Ovary (tissue), 7 donors: ENCODE measurements at regions not wholly inside any gene's neighbourhood (a gene's known extent, or its start where the extent isn't known, plus 50 kb on each side); places are given as distances from the start of the nearest gene placed in this dataset.

Source experiments
- DNase-seq, 5 donors: peaks; one replicate each; pipeline ENCODE4 v3.0.0-alpha.2; 2019 to 2020
- H3K27ac ChIP-seq, 2 donors: fragments of 200-600 bp; one replicate each; pipeline versions ENCODE4 v1.5.1 to v1.8.0; 2019 to 2022
- H3K27me3 ChIP-seq: fragments of 200-600 bp; one replicate; pipeline ENCODE4 v1.8.0; 2022
- H3K36me3 ChIP-seq: fragments of 200-600 bp; sonication (generic); one replicate; pipeline ENCODE4 v1.5.1; 2019
- H3K4me1 ChIP-seq: one replicate; pipeline ENCODE4 v1.8.1; 2013; ENCODE audit warnings: mild to moderate bottlenecking, moderate library complexity; ENCODE audit not compliant: insufficient read depth
- H3K4me3 ChIP-seq: fragments of 200-600 bp; sonication (generic); one replicate; pipeline ENCODE4 v1.5.1; 2017
- H3K9me3 ChIP-seq, 2 donors: fragments of 200-600 bp in 1 of 2; sonication (generic) in 1 of 2; one replicate each; pipeline versions ENCODE4 v1.5.1 to v1.8.1; 2013 to 2019; ENCODE audit warnings: mild to moderate bottlenecking in 1 of 2, moderate library complexity in 1 of 2
- EP300 ChIP-seq: sonication (generic); formaldehyde crosslinking; IDR thresholded peaks from one replicate; pipeline ENCODE4 v1.6.1; 2017; ENCODE audit warnings: antibody characterized with exemption
- POLR2A ChIP-seq: fragments of 450-650 bp; IDR thresholded peaks from one replicate; pipeline ENCODE4 v1.6.1; 2017; ENCODE audit warnings: antibody characterized with exemption, mild to moderate bottlenecking, moderate library complexity
- WGBS, 3 donors: extraction: QIAGEN DNeasy Blood & Tissue Kit in 1 of 3; methylation state at CpG; one replicate each; pipeline versions ENCODE4 v1.1.5 to v1.1.7; 2013 to 2017; 5-methylcytosine and 5-hydroxymethylcytosine counted together
- intact Hi-C, 4 donors: fragments of 100-400 bp; cut with DNase I; formaldehyde crosslinking; loops; one replicate each; pipeline versions ENCODE4 v1.11.0 to v1.15.1; 2022 to 2023
- TF ChIP-seq, protein P1 (sequence below), 3 donors: fragments of 450-650 bp in 2 of 3; fragments of 200-600 bp in 1 of 3; IDR thresholded peaks; one replicate each; pipeline versions ENCODE4 v1.5.1 to v1.8.0; 2016 to 2022; ENCODE audit warnings: antibody characterized with exemption in 3 of 3, mild to moderate bottlenecking in 1 of 3
- donor health status: DM: no; HTN: no; CAD: no; lungs with moderate emphysema.
- donor health status: DM: no; HTN: no; CAD: no.
- donor health status: Bipolar disorder and iron deficiency.
- donor health status: DM: no; HTN: no; CAD: no.
- donor health status: DM: yes; HTN: yes; CAD: no.

DNA sequence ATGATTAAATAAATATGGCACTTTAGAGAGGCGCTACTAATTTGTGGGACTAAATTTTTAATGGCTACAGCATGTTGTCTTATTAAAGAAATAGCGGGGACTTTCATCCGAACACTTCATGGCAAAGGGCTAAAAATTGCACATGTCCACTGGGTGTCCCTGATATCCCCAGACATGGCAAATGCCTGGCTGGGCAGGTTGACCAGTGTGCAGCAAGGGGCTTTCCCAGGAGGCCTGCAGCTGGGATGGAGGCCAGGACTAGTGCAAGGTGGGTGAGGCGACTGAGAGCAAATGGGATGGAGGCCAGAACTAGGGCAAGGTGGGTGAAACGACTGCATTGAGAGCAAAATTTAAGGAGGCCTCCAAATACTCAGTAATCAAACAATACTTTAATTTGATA, 167.4 kb upstream of the SMAD3 start:
- Histone ChIP-seq H3K36me3 (no peaks in the 10 kb centered on the region), H3K4me1 (no peaks in the 10 kb centered on the region), H3K27me3 (no peaks in the 10 kb centered on the region), H3K27ac (no peak overlapping the region), H3K9me3 (no peaks in the 10 kb centered on the region), H3K4me3 (no peak overlapping the region)
- no peak for DNase-seq
- 84 to 87% (median 87%) methylated on average over 5 of the region's 5 CpGs for WGBS, 3 donors
- no peak for TF ChIP-seq EP300
- no peak for TF ChIP-seq POLR2A
- TF ChIP-seq, protein P1, sequence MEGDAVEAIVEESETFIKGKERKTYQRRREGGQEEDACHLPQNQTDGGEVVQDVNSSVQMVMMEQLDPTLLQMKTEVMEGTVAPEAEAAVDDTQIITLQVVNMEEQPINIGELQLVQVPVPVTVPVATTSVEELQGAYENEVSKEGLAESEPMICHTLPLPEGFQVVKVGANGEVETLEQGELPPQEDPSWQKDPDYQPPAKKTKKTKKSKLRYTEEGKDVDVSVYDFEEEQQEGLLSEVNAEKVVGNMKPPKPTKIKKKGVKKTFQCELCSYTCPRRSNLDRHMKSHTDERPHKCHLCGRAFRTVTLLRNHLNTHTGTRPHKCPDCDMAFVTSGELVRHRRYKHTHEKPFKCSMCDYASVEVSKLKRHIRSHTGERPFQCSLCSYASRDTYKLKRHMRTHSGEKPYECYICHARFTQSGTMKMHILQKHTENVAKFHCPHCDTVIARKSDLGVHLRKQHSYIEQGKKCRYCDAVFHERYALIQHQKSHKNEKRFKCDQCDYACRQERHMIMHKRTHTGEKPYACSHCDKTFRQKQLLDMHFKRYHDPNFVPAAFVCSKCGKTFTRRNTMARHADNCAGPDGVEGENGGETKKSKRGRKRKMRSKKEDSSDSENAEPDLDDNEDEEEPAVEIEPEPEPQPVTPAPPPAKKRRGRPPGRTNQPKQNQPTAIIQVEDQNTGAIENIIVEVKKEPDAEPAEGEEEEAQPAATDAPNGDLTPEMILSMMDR (IDR thresholded peaks at IDR 0.05) = no peak
- intact Hi-C loops = no loop called here

DNA sequence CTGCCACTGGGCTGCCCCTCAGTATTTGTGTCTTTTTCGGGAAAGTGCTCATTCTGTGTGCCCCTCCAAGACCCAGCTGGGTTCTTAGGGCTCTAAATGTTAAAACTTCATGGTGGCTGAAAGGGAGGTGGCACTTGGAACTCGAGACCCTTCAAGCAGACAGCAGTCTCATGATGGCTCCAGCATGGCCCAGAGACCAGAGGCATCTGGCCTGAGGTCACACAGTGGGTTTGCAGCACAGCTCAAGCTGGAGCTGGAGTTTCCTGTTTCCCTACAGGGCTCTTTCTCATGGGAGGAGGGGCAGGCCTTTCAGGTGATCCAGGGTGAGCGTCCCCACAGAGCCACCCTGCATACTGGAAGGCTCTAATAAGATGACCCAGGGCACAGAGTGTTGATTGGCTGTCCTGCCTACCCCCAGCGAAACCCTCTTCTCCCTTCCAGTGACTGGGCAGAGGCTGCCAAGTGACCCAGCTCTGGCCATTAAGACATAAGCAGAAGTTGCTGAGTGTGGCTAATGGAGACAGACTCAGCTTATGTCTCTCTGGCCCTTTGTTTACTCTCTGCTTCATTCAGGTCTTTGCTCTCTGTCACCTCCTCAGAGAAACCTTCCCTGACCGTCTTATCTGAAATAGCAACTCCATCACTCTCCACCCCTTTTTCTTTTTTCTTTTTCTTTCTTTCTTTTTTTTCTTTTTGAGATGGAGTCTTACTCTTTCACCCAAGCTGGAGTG, 166.6 kb upstream of the SMAD3 start:
- intact Hi-C loops = no loop called here
- H3K9me3 ChIP-seq = no peaks in the 10 kb centered on the region
- 93 to 94% (median 94%) methylated on average over 5 of the region's 5 CpGs for WGBS, 3 donors
- H3K27me3 ChIP-seq = no peaks in the 10 kb centered on the region
- no peak overlapping the region for H3K27ac ChIP-seq
- no peaks in the 10 kb centered on the region for H3K4me1 ChIP-seq
- TF ChIP-seq, protein P1 (IDR thresholded peaks at IDR 0.05) = no peak
- TF ChIP-seq EP300 (no peak), POLR2A (no peak)
- H3K36me3 ChIP-seq = no peaks in the 10 kb centered on the region
- H3K4me3 ChIP-seq = no peak overlapping the region
- DNase-seq = no peak

DNA sequence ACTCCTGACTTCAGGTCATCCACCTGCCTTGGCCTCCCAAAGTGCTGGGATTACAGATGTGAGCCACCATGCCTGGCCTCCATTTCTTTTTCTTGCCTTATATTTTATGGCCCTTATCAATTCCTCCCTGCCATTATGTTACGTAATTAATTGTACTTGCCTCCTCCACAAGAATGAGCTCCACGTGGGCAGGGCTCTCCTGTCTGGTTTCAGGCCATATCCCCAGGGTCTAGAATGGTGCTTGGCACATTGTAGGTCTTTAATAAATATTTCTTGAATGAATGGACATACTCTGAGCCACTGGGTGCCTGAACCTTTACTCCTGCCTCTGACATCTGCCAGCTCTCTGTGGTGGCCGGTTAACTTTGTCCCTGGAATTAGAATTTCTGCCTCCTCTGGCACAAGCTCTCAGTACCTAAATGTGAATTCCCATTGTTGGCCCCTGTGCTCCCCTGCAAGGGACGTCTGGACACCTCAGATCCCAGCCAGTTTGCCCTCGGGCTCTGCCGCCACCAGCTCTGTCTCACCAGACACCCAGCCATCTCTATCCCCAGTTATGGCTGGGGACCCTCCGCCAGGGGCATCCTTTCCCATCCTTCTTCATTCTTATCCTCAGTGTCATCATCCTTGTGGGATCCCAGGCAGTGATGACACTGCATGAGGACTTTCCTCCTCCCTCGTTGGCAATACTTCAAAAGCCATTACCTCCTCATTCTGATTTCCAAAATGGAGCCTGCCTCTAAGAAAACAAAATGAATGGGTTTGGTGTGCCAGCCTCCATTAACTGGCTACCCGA, 165.6 kb upstream of the SMAD3 start:
- Histone ChIP-seq H3K4me1 (no peaks in the 10 kb centered on the region), H3K27me3 (no peaks in the 10 kb centered on the region), H3K9me3 (no peaks in the 10 kb centered on the region), H3K4me3 (no peak overlapping the region), H3K27ac (no peak overlapping the region), H3K36me3 (no peaks in the 10 kb centered on the region)
- intact Hi-C loops = no loop called here
- TF ChIP-seq POLR2A = no peak
- DNase-seq = no peak
- WGBS, 3 donors = 92 to 96% (median 94%) methylated on average over 9 of the region's 9 CpGs

DNA sequence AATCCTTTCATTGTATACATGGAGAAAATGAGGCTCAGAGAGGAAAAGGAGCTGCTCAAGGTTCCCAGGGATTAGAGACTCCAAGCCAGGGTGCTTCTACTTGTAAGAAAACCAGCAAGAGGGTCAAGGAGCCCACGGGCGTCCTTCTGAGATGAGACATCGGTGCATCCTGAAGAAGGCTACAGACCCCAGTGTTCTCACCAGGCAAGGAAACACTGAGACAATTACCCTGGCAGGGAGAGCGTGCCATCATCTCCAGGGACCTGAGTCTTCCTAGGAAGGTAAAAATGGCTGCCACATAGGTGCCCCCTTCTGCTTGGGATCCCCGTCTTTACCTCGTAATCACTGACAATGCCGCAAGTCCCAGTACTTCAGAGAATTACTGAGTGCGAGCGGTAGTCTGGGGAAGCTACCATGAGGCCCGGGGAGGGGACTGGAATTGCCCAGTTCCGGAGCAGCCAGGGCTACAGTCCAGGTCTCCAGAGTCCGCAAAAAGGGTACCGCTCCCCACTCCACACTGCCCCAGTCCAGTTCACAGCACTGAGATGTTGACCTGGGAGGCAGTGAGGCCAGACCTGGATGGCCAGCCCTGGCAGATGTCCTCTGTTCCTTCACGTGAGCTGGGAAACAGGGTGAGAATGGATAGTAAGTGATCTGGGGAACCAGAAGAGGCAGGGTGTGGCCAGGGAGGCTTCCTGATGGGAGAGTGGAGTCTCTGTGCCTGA, 164.7 kb upstream of the SMAD3 start:
- H3K36me3 ChIP-seq = no peaks in the 10 kb centered on the region
- intact Hi-C loops = no loop called here
- DNase-seq = no peak
- no peak overlapping the region for H3K4me3 ChIP-seq
- no peak overlapping the region for H3K27ac ChIP-seq
- H3K4me1 ChIP-seq = no peaks in the 10 kb centered on the region
- TF ChIP-seq POLR2A (no peak), EP300 (no peak)
- 86 to 91% (median 91%) methylated on average over 14 of the region's 14 CpGs for WGBS, 3 donors
- H3K27me3 ChIP-seq = no peaks in the 10 kb centered on the region
- no peaks in the 10 kb centered on the region for H3K9me3 ChIP-seq

DNA sequence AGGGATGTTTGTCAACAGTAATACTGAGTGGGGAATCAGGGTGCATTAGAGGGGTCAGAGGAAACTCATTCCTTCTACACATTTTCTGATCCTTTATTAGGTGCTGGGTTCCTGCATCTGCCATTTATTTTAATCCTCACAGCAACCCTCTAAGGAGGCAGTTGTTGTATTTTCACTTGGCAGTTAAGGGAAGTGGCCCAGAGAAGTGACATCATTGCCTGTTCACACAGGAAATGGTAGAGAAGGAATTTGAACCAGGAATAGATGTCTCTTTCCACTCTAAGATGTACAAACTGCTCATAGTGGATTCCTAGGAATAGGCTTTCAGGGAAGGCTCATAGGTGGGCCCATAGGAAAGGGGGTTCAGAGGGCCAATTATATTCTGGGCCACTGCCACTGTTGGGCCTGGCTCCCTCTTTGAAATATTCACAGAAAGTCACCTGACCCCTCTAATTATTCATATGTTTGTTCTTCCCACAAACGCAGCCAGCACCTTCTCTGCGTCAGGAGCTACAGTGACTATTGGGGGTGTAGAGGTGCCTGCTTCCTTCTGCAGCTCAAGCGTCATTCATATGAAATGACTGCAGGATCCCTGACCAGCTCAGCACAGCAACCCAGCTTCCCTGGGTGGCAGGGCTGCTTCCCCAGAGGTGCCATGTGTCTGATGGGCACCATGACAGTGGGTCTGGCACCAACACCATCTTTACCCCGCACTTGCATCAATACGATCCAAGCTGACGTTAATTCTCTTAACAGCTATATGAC, 163.9 kb upstream of the SMAD3 start:
- Histone ChIP-seq H3K27me3 (no peaks in the 10 kb centered on the region), H3K4me3 (no peak overlapping the region), H3K27ac (no peak overlapping the region), H3K36me3 (no peaks in the 10 kb centered on the region), H3K4me1 (no peaks in the 10 kb centered on the region), H3K9me3 (no peaks in the 10 kb centered on the region)
- no peak for TF ChIP-seq EP300
- TF ChIP-seq POLR2A = no peak
- TF ChIP-seq, protein P1 (IDR thresholded peaks at IDR 0.05) = no peak
- DNase-seq = no peak
- 94 to 96% (median 94%) methylated on average over 6 of the region's 6 CpGs for WGBS, 3 donors
- intact Hi-C loops = no loop called here
